Chondrocyte (in vitro differentiated cells): ENCODE measurements at regions not wholly inside any gene's neighbourhood (a gene's known extent, or its start where the extent isn't known, plus 50 kb on each side); places are given as distances from the start of the nearest gene placed in this dataset.

Source experiments
- DNase-seq: peaks from one replicate; pipeline ENCODE4 v3.0.0; 2021; ENCODE audit warnings: mixed read lengths, low spot score
- H3K27ac Mint-ChIP-seq: one replicate; pipeline ENCODE4 v1.8.0; 2021; ENCODE audit warnings: mild to moderate bottlenecking, moderate library complexity, mixed read lengths; ENCODE audit not compliant: unreplicated experiment
- H3K27me3 Mint-ChIP-seq: 2 replicates; pipeline ENCODE4 v1.8.0; 2021; ENCODE audit warnings: low read depth, mixed read lengths
- H3K36me3 Mint-ChIP-seq: 2 replicates; pipeline ENCODE4 v1.8.0; 2021; ENCODE audit warnings: low read depth, mixed read lengths
- H3K4me1 Mint-ChIP-seq: 2 replicates; pipeline ENCODE4 v1.8.0; 2021; ENCODE audit warnings: low read depth, mild to moderate bottlenecking, mixed read lengths
- H3K4me3 Mint-ChIP-seq: one replicate; pipeline ENCODE4 v1.8.0; 2021; ENCODE audit warnings: mild to moderate bottlenecking, moderate library complexity, mixed read lengths; ENCODE audit not compliant: unreplicated experiment
- H3K9me3 Mint-ChIP-seq: 2 replicates; pipeline ENCODE4 v1.8.0; 2021; ENCODE audit warnings: low read depth, mixed read lengths
- CTCF ChIP-seq: fragments of 200-600 bp; sonication (generic); IDR thresholded peaks from 2 replicates; pipeline ENCODE4 v1.5.0; 2021; ENCODE audit warnings: antibody characterized with exemption, mild to moderate bottlenecking, moderate library complexity

DNA sequence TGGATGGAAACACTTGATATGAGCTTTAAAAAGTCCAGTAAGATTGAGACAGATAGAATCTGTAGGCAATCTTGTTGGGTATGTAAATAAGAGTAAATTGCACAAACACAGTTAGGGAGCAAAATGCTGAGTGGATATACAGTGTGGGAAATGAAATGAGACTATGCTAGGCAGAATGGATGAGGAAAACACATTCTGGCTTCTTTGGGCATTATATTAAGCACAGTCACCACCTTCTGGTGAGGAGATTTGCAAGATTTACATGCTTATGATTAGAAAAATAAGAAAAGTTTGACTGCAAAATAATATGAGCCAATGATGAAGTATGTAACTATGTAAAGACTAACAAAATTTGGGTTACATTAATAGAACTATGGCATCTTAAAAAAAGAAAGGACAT, 2165.0 kb upstream of the CELF4 start:
- DNase-seq, result no peak
- Mint-ChIP-seq H3K4me3 (no peak overlapping the region), H3K9me3 (no peaks in the 10 kb centered on the region), H3K36me3 (no peaks in the 10 kb centered on the region), H3K27me3 (no peaks in the 10 kb centered on the region), H3K27ac (no peak overlapping the region), H3K4me1 (no peaks in the 10 kb centered on the region)
- TF ChIP-seq CTCF, result peak; percentile 48

DNA sequence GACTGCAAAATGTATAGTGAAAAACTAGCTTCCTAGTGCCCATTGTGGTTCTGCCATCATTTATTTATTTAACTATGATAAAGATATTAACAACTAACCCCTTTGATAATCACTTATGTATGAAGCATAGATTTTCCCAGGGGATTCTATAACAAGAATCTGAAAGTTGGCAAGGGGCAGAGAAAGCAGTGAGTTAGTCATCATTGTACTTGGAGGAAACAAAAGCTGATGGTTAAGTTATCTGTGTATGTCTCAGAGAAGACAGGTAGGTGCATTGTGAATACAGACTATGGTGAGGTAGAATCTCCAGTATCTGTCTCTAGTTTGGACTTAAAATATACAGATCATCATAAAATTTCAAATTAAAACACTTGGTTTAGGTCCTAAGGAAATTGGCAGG, 2159.1 kb upstream of the CELF4 start:
- Mint-ChIP-seq H3K27ac (no peak overlapping the region), H3K4me3 (no peak overlapping the region), H3K4me1 (no peaks in the 10 kb centered on the region), H3K36me3 (no peaks in the 10 kb centered on the region), H3K27me3 (no peaks in the 10 kb centered on the region), H3K9me3 (no peaks in the 10 kb centered on the region)
- no peak for DNase-seq
- no peak for TF ChIP-seq CTCF

DNA sequence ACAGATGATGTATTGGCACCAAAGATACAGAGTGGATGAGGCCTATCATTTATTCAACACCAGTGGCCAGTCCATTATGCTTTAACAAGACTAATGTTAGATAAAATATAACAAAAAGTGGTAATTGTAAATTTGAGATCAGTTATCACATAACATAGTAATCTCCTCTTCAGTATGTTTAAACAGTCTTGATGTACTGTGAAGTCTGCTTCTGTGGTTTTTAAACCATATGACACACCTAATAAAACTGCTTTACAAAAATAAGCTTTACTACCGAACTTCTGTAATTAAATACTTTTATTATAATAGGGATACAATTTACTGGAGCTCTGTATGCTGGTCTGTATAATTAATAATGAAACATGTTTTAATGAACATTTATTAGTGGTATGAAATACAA, 2156.1 kb upstream of the CELF4 start:
- H3K27ac Mint-ChIP-seq, result no peak overlapping the region
- H3K27me3 Mint-ChIP-seq, result no peaks in the 10 kb centered on the region
- TF ChIP-seq CTCF, result no peak
- no peak overlapping the region for H3K4me3 Mint-ChIP-seq
- no peak for DNase-seq
- H3K9me3 Mint-ChIP-seq, result no peaks in the 10 kb centered on the region
- H3K36me3 Mint-ChIP-seq, result no peaks in the 10 kb centered on the region
- H3K4me1 Mint-ChIP-seq, result no peaks in the 10 kb centered on the region

DNA sequence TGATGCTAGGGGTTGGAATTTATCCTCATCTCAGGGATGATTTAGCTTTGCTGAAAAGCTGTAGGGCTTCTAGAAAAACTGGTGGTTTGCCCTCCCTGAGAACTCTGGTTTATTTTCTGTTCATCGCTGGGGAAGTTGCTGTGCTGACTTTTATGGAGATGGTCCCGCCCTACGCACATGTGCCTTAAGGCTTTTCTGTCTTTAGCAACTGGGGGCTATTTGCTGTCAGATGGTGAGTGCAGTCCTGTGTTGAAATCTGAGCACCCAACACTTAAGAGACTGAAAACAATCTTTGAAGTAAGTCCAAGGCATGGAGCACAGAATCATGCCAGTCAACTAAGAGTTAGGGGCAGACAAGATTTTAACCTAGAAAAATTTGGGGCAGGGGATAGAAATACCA, 2148.4 kb upstream of the CELF4 start:
- Mint-ChIP-seq H3K4me1 (no peaks in the 10 kb centered on the region), H3K36me3 (no peaks in the 10 kb centered on the region), H3K27ac (no peak overlapping the region), H3K4me3 (no peak overlapping the region), H3K27me3 (no peaks in the 10 kb centered on the region), H3K9me3 (peaks cover 2% of the 10 kb centered on the region)
- TF ChIP-seq CTCF, result no peak
- no peak for DNase-seq

GRCh38 chr18:39711701-39712100, 2146.1 kb upstream of the CELF4 start:
- DNase-seq, result no peak
- Mint-ChIP-seq H3K9me3 (peaks cover 2% of the 10 kb centered on the region), H3K4me1 (no peaks in the 10 kb centered on the region), H3K4me3 (no peak overlapping the region), H3K27ac (no peak overlapping the region), H3K27me3 (no peaks in the 10 kb centered on the region), H3K36me3 (peaks cover 1% of the 10 kb centered on the region)
- TF ChIP-seq CTCF, result no peak
